Progenitor cell of endocrine pancreas (in vitro differentiated cells): ENCODE measurements at regions not wholly inside any gene's neighbourhood (a gene's known extent, or its start where the extent isn't known, plus 50 kb on each side); places are given as distances from the start of the nearest gene placed in this dataset.

Experiments
- DNase-seq: peaks from one replicate; pipeline ENCODE4 v3.0.0; 2021; ENCODE audit warnings: low spot score; ENCODE audit not compliant: unreplicated experiment
- H3K27ac Mint-ChIP-seq: 2 replicates; pipeline ENCODE4 v1.8.0; 2021; ENCODE audit warnings: mild to moderate bottlenecking, moderate library complexity, mixed read lengths
- H3K27me3 Mint-ChIP-seq: 2 replicates; pipeline ENCODE4 v1.8.0; 2021; ENCODE audit warnings: mixed read lengths
- H3K36me3 Mint-ChIP-seq: 2 replicates; pipeline ENCODE4 v1.8.0; 2022; ENCODE audit warnings: mixed read lengths; ENCODE audit not compliant: insufficient read depth
- H3K4me1 Mint-ChIP-seq: 2 replicates; pipeline ENCODE4 v1.8.0; 2021; ENCODE audit warnings: low read depth, mixed read lengths
- H3K4me3 Mint-ChIP-seq: 2 replicates; pipeline ENCODE4 v1.8.0; 2021; ENCODE audit warnings: low read depth, mild to moderate bottlenecking, moderate library complexity, mixed read lengths
- H3K9me3 Mint-ChIP-seq: 2 replicates; pipeline ENCODE4 v1.8.0; 2021; ENCODE audit warnings: low read depth, mixed read lengths
- TF ChIP-seq, protein P1 (sequence below): fragments of 200-600 bp; sonication (generic); IDR thresholded peaks from one replicate; pipeline ENCODE4 v1.5.0; 2021; ENCODE audit warnings: antibody characterized with exemption, mild to moderate bottlenecking; ENCODE audit not compliant: unreplicated experiment

GRCh38 chr13:91236182-91236581, 111.3 kb upstream of the MIR17HG start:
- TF ChIP-seq, protein P1, sequence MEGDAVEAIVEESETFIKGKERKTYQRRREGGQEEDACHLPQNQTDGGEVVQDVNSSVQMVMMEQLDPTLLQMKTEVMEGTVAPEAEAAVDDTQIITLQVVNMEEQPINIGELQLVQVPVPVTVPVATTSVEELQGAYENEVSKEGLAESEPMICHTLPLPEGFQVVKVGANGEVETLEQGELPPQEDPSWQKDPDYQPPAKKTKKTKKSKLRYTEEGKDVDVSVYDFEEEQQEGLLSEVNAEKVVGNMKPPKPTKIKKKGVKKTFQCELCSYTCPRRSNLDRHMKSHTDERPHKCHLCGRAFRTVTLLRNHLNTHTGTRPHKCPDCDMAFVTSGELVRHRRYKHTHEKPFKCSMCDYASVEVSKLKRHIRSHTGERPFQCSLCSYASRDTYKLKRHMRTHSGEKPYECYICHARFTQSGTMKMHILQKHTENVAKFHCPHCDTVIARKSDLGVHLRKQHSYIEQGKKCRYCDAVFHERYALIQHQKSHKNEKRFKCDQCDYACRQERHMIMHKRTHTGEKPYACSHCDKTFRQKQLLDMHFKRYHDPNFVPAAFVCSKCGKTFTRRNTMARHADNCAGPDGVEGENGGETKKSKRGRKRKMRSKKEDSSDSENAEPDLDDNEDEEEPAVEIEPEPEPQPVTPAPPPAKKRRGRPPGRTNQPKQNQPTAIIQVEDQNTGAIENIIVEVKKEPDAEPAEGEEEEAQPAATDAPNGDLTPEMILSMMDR = no peak
- no peak overlapping the region for H3K4me3 Mint-ChIP-seq
- no peaks in the 10 kb centered on the region for H3K27me3 Mint-ChIP-seq
- H3K36me3 Mint-ChIP-seq = no peaks in the 10 kb centered on the region
- H3K27ac Mint-ChIP-seq = no peak overlapping the region
- H3K4me1 Mint-ChIP-seq = peaks cover 11% of the 10 kb centered on the region
- no peak for DNase-seq
- no peaks in the 10 kb centered on the region for H3K9me3 Mint-ChIP-seq

GRCh38 chr13:91236921-91237320, 110.6 kb upstream of the MIR17HG start:
- H3K36me3 Mint-ChIP-seq = no peaks in the 10 kb centered on the region
- no peaks in the 10 kb centered on the region for H3K9me3 Mint-ChIP-seq
- H3K27ac Mint-ChIP-seq = no peak overlapping the region
- H3K4me3 Mint-ChIP-seq = no peak overlapping the region
- TF ChIP-seq, protein P1 = no peak
- DNase-seq = no peak
- peaks cover 11% of the 10 kb centered on the region for H3K4me1 Mint-ChIP-seq
- no peaks in the 10 kb centered on the region for H3K27me3 Mint-ChIP-seq

DNA sequence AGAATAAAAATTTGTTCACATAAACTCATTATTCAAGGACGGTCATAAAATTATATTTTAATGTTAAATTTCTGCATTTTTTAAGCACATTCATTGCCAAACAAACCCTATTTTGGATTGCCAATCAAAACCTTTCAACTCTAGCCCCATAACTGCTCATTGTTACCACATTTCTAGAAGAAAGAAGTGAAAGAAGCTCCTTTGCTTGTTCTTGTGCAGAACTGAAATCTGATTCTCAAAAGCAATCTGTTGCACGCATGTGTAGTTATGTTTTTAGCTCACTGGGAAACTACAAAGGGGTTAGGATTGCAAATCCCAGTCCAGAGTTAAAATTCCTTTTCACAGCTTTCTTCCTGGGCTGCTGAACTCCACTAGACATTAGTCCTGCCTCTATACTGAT, 109.5 kb upstream of the MIR17HG start:
- no peak overlapping the region for H3K27ac Mint-ChIP-seq
- no peak overlapping the region for H3K4me3 Mint-ChIP-seq
- TF ChIP-seq, protein P1 = no peak
- H3K27me3 Mint-ChIP-seq = no peaks in the 10 kb centered on the region
- peaks cover 3% of the 10 kb centered on the region for H3K4me1 Mint-ChIP-seq
- peaks cover 5% of the 10 kb centered on the region for H3K9me3 Mint-ChIP-seq
- DNase-seq = no peak
- H3K36me3 Mint-ChIP-seq = no peaks in the 10 kb centered on the region

- H3K4me3 Mint-ChIP-seq = no peak overlapping the region
- no peak for DNase-seq
- H3K4me1 Mint-ChIP-seq = peaks cover 2% of the 10 kb centered on the region
- TF ChIP-seq, protein P1 = no peak
- H3K36me3 Mint-ChIP-seq = no peaks in the 10 kb centered on the region
- no peak overlapping the region for H3K27ac Mint-ChIP-seq
- H3K27me3 Mint-ChIP-seq = no peaks in the 10 kb centered on the region
- peaks cover 5% of the 10 kb centered on the region for H3K9me3 Mint-ChIP-seq
These were observed 107.1 kb upstream of the MIR17HG start for GRCh38 chr13:91240341-91240740.

GRCh38 chr13:91241221-91241933, 106.1 kb upstream of the MIR17HG start:
- Mint-ChIP-seq H3K4me3 (no peak overlapping the region), H3K4me1 (peaks cover 2% of the 10 kb centered on the region), H3K27ac (no peak overlapping the region), H3K36me3 (no peaks in the 10 kb centered on the region), H3K9me3 (peaks cover 5% of the 10 kb centered on the region), H3K27me3 (no peaks in the 10 kb centered on the region)
- no peak for DNase-seq
- TF ChIP-seq, protein P1 = no peak
